HG03060 (cell line): ENCODE measurements at regions not wholly inside any gene's neighbourhood (a gene's known extent, or its start where the extent isn't known, plus 50 kb on each side); places are given as distances from the start of the nearest gene placed in this dataset.

ENCODE experiments used
- ATAC-seq: cut with Tn5 transposase; IDR thresholded peaks from one replicate; pipeline ENCODE4 v1.9.1; 2021; ENCODE audit warnings: low read depth, moderate number of reproducible peaks; ENCODE audit not compliant: unreplicated experiment

GRCh38 chr22:49163960-49164690 is 663.5 kb downstream of the BRD1 start:
- no peak for ATAC-seq

DNA sequence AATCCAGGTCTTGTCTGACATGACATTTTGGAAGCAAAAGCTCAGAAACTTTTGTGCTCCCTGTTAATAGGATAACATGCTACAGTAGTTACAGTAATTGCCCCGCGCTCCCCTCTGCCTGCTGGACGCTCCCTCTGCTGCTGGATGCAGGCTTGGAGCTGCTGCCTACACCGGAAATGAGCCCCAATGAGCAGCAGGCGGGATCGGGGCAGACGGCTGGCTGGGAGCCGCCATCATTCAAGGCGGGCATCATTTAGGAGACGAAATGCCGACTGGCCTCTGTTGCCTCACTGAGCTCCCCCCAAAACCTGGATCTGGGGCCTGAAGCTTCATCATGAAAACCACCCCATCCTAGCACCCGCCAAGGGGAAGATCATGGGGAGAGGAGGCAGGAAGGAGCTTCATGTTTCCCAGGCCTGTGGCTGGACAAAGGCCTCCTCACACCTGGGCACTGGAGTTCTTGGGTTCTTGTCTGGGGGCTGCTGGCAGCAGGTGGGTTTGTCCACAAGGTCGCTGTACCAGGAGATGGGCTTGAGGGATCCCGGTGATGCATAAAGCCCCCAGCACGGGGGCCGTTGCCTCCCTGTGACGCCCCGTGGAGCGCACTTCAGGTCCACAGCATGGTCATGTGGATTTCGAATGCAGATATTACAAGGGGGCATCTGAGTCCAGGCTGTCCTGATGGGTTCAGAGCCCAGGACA is 664.3 kb downstream of the BRD1 start:
- no peak for ATAC-seq

DNA sequence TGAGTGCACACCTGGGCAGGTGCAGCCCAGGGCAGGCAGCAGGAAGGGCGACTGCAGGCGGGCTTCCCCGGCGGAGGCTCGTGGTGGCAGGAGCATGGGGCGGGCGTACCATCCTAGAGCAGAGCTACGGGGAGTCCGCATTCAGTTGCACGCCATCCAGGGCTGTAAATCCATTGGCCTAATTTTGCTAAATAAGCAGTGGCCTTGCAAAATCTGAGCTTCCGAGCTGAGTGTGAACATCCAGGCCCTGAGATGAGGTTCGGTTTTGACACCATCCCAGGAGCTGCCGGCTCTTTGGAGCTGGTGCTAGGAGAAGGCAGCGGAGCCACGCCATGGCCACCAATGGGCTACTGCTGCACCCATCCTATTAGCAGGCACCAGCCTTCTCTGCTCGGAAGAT is 664.8 kb downstream of the BRD1 start:
- ATAC-seq: no peak

DNA sequence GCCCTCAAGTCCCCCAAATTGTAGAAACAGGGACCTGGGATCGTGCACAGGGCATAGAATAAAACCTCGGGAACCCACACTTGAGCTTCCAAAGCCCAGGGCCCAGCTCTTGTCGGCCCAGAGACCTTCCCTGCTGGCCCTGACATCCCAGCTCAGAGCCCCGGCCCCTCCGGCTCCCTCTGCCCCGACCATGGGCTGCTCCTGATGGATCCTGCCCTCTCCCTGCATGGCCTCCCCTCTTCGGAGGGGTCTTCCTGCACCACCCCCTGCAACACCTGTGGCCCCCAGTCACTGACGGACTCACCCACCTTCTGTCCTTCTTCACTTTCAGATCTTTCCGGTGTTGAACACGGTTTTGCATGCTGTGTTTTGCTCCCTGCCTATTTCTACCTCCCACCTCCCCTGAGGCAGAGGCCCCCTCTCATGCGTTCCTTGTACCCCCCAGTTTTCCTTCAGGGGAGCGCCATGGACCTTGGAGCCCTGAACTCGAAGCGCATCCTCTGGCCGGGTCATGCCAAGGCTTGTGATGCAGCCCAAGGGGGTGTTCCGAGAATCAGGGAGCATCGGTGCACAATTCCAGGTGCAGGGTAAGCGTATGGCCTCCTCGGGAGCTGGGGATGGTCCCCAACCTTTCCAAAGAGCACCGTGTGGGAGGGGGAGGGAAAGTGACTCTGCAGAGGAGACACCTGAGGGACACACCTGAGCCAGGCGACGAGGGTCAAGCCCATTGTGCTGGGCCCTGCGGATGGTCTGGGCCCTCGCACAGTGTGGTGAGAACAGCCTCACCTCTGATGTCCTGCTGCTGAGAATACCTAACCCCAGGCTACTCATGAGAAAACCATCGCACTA is 666.4 kb downstream of the BRD1 start:
- ATAC-seq: no peak

DNA sequence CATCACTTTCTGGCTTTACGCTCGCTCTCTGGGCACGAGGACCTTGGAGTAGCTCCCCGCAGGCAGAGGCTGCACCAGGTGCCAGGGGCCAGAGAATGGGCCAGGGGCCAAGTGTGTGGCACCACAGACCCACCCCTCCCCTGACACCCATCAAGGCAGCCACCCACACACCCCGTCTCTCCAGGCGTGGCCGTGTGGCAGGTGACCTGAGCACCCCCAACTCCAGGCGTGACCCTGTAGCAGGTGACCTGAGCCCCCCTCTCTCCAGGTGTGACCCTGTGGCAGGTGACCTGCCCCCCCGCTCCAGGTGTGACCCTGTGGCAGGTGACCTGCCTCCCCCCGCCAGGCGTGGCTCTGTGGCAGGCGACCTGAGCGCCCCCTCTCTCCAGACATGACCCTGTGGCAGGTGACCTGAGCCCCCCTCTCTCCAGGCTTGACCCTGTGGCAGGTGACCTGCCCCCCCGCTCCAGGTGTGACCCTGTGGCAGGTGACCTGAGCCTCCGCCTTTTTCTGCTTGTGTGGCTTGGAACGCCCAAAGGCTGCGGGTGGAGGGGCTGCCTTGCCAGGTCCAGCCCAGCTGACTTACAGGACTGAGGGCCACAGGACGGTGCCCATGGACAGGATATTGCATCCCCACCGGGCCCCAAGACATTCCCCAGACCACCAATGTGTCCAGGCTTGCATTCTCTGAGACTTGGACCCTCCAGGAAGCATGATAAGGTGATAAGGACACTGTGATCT is 667.2 kb downstream of the BRD1 start:
- no peak for ATAC-seq

- ATAC-seq: no peak
These were observed 668.0 kb downstream of the BRD1 start for GRCh38 chr22:49159711-49160110.

GRCh38 chr22:49158741-49159564 is 668.7 kb downstream of the BRD1 start:
- no peak for ATAC-seq

- no peak for ATAC-seq
These were observed 669.9 kb downstream of the BRD1 start for GRCh38 chr22:49157529-49158339.

DNA sequence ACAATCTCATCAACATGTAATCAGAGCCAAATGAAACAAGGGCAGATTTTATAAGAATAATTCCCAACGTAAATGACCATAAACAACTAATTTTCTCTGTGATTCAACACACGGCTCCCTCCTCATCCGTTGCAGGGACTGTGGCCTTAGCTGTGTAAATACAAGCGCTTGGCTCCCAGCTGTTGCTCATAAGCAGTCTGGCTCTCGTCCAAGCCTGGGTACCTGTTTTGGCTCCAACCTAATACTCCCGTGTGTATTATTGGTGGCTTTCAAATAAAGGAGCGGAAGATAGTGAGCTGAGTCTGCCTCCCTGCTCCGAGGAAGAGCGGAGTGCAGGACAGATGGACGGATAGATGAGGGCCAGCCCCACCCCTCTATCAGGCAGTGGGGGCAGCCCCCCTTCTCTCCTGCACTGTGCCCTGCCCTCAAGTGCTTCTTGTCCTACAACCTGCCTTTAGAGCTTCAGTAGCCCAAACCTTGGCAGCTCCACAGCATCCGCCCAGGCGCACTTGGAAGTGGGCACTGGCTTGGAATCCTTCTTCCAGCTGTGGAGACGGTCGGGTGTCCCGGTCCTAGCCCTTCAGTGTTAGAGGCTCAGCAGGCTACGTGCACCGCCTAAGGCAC is 670.9 kb downstream of the BRD1 start:
- no peak for ATAC-seq

DNA sequence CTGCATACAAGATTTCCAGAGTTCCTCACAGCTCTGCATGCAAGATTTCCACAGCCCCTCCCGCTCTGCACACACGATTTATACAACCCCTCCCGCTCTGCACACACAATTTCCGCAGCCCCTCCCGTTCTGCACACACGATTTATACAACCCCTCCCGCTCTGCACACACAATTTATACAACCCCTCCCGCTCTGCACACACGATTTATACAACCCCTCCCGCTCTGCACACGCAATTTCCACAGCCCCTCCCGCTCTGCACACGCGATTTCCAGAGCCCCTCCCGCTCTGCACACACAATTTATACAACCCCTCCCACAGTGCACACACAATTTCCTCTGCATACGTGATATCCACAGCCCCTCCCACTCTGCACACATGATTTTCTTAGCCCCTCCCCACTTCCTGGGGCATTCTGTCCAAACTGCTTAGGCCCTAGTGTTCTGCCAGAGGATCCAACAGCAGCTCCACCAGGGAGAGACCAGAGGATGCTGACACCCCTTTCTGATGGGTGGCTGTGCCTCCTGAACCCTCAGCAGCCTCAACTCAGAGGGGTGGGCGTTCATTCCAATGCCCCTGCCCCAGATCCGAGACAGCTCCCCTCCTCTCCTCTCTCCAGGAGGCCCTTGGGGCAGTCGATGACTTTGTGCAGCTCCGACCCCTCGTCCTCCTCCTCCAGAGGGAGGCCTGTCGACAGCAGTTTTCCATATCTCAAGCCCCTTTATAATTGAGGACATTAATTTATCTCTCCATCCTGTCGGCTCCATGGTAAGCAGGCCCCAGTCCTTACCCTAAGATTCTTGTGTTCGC is 671.7 kb downstream of the BRD1 start:
- no peak for ATAC-seq

DNA sequence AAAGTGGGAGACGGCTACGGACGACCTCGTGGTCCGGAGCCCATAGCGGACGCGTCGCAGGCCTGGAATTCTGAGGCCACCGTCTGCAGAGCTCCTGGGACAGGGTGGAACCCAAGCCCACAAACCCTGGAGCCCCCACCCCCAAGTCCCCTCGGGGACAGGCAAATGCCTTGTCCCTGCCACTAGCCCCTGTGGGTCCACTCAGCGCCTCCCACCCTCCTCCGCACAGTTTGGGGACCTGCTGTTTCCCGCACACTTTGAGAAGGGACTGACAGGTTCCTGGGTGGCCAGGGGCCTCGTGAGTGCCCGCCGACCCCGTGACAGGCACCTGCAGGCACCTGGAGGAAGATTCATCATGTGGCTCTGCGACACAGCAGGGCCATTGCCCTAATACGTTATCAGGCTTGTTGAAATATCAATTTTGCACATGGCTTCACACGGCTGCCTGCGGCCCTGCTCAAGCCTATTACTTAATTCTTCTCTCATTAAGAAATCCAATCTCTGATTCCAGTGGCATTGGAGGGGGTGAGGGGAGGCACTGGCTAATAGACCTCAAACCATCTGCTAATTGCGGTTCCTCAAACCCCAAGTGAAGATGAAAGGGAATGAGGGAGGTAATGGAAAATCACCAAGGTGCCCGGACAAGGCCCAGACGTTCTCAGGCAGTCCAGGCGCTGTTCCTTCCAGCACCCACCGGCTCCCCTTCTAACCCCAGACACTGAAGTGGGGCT is 672.5 kb downstream of the BRD1 start:
- no peak for ATAC-seq

GRCh38 chr22:49154433-49154832 is 673.2 kb downstream of the BRD1 start:
- no peak for ATAC-seq

DNA sequence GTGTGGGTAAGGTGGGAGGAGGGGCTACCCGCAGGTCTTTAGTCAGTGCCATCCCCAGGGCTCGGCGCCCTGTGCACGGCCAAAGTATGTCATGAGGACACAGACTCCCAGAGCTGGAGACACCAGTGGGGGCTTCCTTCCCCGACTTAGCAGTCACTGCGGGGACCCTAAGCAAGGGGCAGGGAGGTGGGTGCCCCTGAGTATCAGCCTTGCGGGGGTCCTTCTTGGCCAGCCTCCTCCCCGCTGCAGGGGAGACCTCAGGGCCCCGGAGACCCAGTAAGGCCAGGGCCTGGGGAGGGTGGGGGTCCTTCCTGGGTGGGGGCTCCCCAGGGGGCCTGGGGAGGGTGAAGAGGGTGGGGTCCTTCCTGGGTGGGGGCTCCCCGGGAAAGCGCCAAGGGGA is 673.8 kb downstream of the BRD1 start:
- no peak for ATAC-seq

DNA sequence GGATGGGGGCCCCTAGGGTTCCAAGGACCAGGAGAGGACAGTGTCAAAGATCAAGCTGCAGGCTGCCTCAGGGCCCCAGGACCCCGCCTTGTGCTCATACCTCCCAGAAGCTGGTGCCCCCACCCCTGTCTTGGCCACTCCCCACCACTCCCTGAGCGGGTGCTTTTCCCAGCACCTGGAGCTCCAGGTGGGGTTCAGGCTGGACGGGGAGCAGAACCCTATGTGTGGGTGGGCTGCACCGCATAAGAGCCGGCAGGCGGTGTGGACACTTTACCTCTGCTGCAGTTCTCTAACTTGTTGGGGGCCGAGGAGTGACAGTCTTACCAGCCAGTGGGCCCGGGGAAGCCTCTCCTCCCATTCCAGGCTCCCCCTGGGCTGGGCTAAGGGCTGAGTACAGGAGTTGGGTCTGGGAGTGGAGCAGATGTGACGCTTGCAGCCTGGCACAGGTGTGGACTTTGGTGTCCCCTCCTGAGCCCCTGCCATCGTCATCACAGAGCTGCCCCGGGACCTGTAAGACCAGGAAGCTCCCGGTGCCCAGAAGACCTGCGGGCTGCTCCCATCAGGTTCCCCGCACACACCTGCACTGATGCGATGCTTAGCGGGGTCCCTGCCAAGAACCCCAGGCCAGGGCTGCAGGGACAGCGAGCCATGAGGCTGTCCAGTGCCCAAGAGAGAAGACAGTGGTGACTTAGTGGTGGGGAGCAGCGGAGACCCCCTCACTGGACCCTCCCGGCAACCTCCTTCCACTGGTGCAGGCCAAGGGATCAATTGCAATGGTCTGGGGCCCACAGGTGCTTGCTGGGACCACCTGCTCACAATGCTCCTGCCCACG is 674.5 kb downstream of the BRD1 start:
- no peak for ATAC-seq

DNA sequence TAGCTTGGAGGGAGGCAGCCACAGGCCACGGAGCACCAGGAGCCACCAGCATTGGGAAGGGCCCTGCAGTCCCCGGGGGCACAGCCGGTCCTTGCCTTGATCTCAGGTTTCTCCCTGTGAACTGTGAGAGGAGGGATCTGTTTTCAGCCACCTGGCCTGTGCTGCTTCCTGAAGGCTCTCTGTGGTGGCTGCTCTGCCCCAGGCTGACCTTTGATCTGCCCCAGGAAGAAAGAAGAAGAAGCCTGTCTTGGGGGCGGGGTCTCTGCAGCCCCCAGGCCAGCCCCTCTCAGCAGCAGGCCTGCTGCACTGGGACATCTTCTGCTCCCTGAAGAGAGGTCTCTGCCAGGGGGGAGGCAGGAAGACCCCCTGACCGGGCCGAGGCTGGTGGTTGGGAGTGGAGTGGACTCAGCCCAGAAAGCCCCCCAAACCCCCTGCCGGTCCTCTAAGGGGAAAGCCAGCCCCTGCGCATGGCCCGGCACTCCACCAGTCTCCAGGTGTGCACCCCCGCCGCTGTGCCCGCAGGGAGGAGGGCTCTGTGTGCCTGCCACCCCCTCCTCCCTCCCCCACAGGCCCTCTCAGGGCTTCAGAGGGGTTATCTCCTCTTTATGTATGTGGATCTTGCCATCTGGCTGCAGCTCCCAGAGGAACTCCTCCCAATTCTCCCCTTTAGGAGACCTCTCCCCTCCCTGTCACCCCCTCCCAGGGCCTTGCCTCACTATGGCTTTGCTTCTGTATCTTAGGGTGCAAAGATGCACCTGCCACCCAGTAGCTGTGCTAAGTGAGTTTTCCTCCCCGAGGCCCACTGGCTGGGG is 675.3 kb downstream of the BRD1 start:
- ATAC-seq: no peak
